ENCODE measurements at regions not wholly inside any gene's neighbourhood (a gene's known extent, or its start where the extent isn't known, plus 50 kb on each side); places are given as distances from the start of the nearest gene placed in this dataset.
"Not testable (repeated sequence)": the region's sequence is repeated elsewhere in the genome, so short reads cannot be mapped to it uniquely, and the experiment has no call there.

GRCh38 chr5:26388976-26389375, 649.4 kb downstream of the CDH9 start:
- H3K4me3 ChIP-seq: no peak overlapping the region
- intact Hi-C loops (cut with DNase I): no loop called here
- H3K4me1 ChIP-seq (replicated peaks in 1 of 2): no peaks in the 10 kb centered on the region
- H3K27ac ChIP-seq: no peak overlapping the region
- H3K9me3 ChIP-seq (replicated peaks in 1 of 3): no peaks in the 10 kb centered on the region
- TF ChIP-seq CTCF (IDR thresholded peaks at IDR 0.05): no peak
- TF ChIP-seq POLR2A (IDR thresholded peaks at IDR 0.05): no peak
- WGBS, 4 donors: 0 to 33% (median 0%) methylated on average over 1 of the region's 1 CpG
- H3K27me3 ChIP-seq: no peaks in the 10 kb centered on the region
- peak in 2 of 7 donors; percentile 2 to 41 for DNase-seq
- H3K36me3 ChIP-seq (replicated peaks in 1 of 2): no peaks in the 10 kb centered on the region

GRCh38 chr5:26386532-26386931, 651.9 kb downstream of the CDH9 start:
- no peak for TF ChIP-seq CTCF (IDR thresholded peaks at IDR 0.05)
- TF ChIP-seq POLR2A (IDR thresholded peaks at IDR 0.05): no peak
- no peaks in the 10 kb centered on the region for H3K27me3 ChIP-seq
- H3K4me3 ChIP-seq: no peak overlapping the region
- intact Hi-C loops (cut with DNase I): no loop called here
- H3K27ac ChIP-seq: no peak overlapping the region
- no peak for DNase-seq
- H3K4me1 ChIP-seq (replicated peaks in 1 of 2): no peaks in the 10 kb centered on the region
- H3K36me3 ChIP-seq (replicated peaks in 1 of 2): no peaks in the 10 kb centered on the region
- WGBS, 4 donors: 58 to 74% (median 73%) methylated on average over 1 of the region's 1 CpG
- H3K9me3 ChIP-seq (replicated peaks in 1 of 3): no peaks in the 10 kb centered on the region

GRCh38 chr5:26364624-26365023, 673.8 kb downstream of the CDH9 start:
- 68 to 86% (median 76%) methylated on average over 4 of the region's 4 CpGs for WGBS, 4 donors
- intact Hi-C loops (cut with DNase I): not testable (repeated sequence)

GRCh38 chr5:26343801-26344325, 694.5 kb downstream of the CDH9 start:
- Histone ChIP-seq H3K4me3 (no peak overlapping the region), H3K9me3 (replicated peaks in 1 of 3) (no peaks in the 10 kb centered on the region), H3K27ac (no peak overlapping the region), H3K36me3 (replicated peaks in 1 of 2) (no peaks in the 10 kb centered on the region), H3K27me3 (no peaks in the 10 kb centered on the region), H3K4me1 (replicated peaks in 1 of 2) (no peaks in the 10 kb centered on the region)
- DNase-seq: no peak
- WGBS, 4 donors: 53 to 63% (median 54%) methylated on average over 3 of the region's 3 CpGs
- TF ChIP-seq POLR2A (IDR thresholded peaks at IDR 0.05) (no peak), CTCF (IDR thresholded peaks at IDR 0.05) (no peak)
- intact Hi-C loops (cut with DNase I): no loop called here

More at GRCh38 chr5:26364624-26365023, 673.8 kb downstream of the CDH9 start:
- H3K36me3 ChIP-seq (replicated peaks in 1 of 2); H3K27ac ChIP-seq; H3K9me3 ChIP-seq (replicated peaks in 1 of 3); DNase-seq; H3K4me1 ChIP-seq (replicated peaks in 1 of 2); H3K27me3 ChIP-seq; H3K4me3 ChIP-seq: not testable (repeated sequence)

- Histone ChIP-seq H3K4me1 (replicated peaks in 1 of 2) (no peaks in the 10 kb centered on the region), H3K36me3 (replicated peaks in 1 of 2) (no peaks in the 10 kb centered on the region), H3K27ac (no peak overlapping the region), H3K4me3 (no peak overlapping the region), H3K9me3 (replicated peaks in 1 of 3) (no peaks in the 10 kb centered on the region), H3K27me3 (no peaks in the 10 kb centered on the region)
- DNase-seq: no peak
- TF ChIP-seq CTCF (IDR thresholded peaks at IDR 0.05): no peak
- TF ChIP-seq POLR2A (IDR thresholded peaks at IDR 0.05): no peak
- intact Hi-C loops (cut with DNase I): no loop called here
- WGBS, 4 donors: 46 to 67% (median 51%) methylated on average over 1 of the region's 1 CpG
Observed at GRCh38 chr5:26339576-26339975, 698.8 kb downstream of the CDH9 start.
